GM12891 (cell line): ENCODE measurements at regions not wholly inside any gene's neighbourhood (a gene's known extent, or its start where the extent isn't known, plus 50 kb on each side); places are given as distances from the start of the nearest gene placed in this dataset.

Experiments
- POLR2AphosphoS5 ChIP-seq: IDR thresholded peaks from 2 replicates; pipeline ENCODE4 v1.6.1; 2011; ENCODE audit warnings: low read depth, low read length, control low read depth
- TAF1 ChIP-seq: IDR thresholded peaks from 2 replicates; pipeline ENCODE4 v1.6.1; 2011; ENCODE audit warnings: low read depth, low read length, control low read depth

GRCh38 chr7:97307521-97308108 is 190.1 kb downstream of the SDHAF3 start:
- TF ChIP-seq POLR2AphosphoS5 (no peak), TAF1 (no peak)
